Inferior parietal cortex (tissue), 1 donor: ENCODE measurements at regions not wholly inside any gene's neighbourhood (a gene's known extent, or its start where the extent isn't known, plus 50 kb on each side); places are given as distances from the start of the nearest gene placed in this dataset.

ENCODE experiments used
- DNase-seq: peaks from one replicate; pipeline ENCODE4 v3.0.0-alpha.2; 2016; ENCODE audit errors: extremely low spot score

DNA sequence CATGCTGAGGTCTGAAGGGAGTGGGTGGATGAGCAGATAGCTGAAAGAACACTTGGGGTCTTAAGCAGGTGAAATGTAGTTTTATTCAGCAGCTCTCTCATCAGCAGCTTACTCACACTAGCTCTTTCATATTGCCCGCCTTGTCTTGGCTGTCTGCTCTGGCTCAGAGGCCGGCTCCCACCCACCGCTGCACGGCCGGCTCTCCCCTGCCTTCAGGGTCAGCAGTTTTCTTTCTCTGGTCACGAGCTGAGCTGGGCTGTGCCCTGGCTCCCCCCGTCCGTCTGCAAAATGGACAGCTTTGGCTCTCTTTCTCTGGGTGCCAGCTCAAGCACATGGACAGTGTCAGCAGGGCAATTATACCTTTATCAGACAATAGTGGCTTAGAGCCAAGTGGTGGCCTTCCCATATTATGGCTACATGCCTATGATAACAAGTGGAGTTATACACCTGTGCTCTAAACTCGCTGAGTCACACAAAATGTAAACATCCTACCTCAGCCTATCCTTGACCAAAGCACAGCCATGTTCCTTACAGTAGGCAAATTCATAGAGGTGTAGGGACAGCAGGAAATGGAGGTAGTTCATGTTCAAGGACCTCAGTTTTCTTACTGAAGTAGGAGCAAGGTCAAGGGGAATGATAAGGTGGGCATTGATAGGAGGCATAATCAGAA lies 224.8 kb downstream of the SOCS6 start:
- DNase-seq = no peak

DNA sequence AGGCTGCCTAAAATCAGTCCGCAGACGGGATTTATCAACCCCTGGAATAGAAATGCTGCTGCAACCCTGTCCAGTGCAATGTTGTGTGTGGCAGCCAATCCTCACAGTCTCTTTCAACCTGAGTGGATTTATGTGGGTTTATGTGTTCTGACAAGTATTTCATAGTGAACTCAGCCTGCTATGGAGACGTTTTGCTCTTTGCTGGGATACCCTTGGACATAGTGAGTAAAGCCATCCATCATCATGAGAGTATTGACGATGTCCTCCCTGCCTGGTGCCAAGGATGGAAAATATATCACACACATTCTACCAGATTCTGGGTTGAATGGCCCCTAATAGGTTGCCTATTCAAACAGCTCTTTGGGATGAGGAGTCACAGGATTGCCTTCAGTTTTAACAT lies 219.1 kb downstream of the SOCS6 start:
- no peak for DNase-seq

GRCh38 chr18:70506511-70506910 lies 217.7 kb downstream of the SOCS6 start:
- DNase-seq = no peak

- no peak for DNase-seq
Observed at GRCh38 chr18:70503060-70503459, 214.2 kb downstream of the SOCS6 start.

GRCh38 chr18:70501358-70501757 lies 212.5 kb downstream of the SOCS6 start:
- no peak for DNase-seq

- no peak for DNase-seq
Observed at GRCh38 chr18:70500748-70501147, 211.9 kb downstream of the SOCS6 start.

- no peak for DNase-seq
Observed at GRCh38 chr18:70499218-70499691, 210.4 kb downstream of the SOCS6 start.

DNA sequence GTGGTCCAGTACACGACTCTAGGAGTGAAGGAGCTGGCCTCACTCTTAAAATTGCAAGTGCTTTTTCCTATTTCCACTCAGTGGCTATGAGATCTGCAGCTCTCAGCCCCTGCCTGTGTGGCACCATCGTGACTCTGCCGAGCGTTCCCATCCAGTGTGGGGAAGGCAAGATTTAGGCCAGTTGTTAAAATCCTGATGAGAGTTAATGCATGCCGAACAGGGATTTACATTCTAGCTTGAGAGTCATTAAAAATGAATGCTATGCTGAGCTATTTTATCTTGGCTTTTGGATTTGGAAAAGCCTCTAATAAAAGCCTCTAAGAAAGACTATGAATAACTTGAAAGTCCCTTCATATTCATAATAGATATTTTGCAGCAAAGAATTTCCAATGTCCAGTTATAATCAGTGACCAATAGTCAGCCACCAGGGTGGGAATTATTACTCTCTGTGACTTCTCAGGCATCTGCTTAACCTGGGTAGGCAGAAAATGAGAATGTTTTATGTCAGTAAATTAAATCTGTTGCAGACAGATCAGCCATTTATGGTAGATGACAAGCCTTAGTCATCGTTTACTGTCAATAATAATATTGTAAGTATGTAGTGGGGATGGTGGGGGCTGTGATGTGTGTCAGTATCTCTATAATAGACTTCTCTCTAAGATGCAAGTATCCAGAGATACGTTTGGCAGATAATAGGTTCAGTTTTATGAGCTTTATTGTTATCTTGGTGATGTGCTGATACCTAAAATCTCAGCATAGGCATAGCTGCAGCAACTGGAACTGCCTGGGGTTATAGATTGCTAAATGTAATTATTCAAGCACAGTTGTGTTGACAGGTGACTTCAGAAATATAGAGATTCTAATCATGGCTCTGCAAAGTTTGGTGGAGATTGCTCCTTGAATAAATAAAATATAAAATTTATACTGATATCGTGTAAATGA lies 207.8 kb downstream of the SOCS6 start:
- no peak for DNase-seq

- DNase-seq = no peak
Observed at GRCh38 chr18:70494524-70494923, 205.7 kb downstream of the SOCS6 start.

DNA sequence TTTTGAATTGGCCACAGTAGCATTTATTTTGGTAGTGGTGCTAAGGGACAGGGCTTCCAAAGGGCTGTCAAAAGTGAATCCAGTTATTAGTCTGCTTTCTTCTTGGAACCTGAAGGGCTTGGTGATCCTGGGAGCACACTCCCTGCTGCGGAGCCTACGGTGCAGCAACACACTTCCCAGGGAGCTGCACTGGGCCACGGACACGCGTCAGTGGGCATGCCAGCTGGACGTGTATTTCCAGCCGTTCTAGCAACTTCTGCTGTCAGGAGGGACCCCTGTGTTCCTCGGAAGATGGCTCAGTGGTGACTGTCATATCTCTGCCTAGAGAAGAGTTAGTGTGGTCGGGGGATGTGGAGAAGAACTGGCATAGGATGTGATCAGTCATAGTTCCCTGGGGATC lies 204.6 kb downstream of the SOCS6 start:
- DNase-seq = no peak

GRCh38 chr18:70491734-70492348 lies 203.0 kb downstream of the SOCS6 start:
- DNase-seq = peak; percentile 86

DNA sequence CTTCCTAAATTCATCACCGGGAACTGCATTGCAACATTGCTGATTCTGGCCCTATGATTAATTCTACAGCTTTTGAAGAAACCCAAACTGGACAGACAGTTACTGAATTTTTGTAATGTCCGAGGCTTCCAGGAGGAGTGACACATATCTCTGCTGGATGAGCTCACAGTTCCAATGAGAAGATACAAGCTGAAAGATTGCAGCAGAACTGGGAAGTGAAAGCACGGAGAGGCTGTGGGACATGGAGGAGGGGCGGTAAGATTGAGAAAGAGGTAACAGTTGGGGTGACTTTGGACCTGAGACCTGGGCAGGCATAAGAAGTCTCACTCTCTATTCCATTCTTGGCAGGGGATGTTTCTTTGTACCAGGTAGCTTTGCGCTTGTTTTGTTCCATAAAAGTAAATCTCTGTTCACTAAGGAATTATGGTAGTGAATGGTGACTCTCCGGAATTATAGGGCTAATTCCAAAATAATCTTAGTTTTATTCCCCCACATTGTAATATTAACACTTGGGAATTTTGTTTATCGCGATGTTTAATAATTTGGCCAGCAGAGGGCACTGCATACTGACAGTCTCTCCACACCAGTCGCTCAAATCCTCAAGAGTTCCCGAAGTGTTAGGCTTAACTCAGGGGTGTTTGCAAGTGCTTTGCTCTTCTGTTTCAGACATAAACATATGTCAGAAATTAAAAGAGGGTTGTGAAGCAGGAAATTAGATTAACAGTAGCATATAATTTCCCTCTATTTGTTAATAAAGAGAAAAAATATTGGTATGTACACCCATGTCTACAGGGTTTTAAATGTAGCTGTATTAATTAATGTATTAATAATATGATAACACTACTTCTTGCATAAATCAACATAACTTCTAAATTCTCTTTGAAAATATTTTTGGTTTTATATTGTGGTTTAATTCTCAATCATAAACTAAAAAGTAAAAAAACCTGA lies 201.4 kb downstream of the SOCS6 start:
- peak; percentile 88 for DNase-seq

GRCh38 chr18:70489571-70489970 lies 200.7 kb downstream of the SOCS6 start:
- no peak for DNase-seq

GRCh38 chr18:70469916-70470315 lies 181.1 kb downstream of the SOCS6 start:
- peak; percentile 58 for DNase-seq

DNA sequence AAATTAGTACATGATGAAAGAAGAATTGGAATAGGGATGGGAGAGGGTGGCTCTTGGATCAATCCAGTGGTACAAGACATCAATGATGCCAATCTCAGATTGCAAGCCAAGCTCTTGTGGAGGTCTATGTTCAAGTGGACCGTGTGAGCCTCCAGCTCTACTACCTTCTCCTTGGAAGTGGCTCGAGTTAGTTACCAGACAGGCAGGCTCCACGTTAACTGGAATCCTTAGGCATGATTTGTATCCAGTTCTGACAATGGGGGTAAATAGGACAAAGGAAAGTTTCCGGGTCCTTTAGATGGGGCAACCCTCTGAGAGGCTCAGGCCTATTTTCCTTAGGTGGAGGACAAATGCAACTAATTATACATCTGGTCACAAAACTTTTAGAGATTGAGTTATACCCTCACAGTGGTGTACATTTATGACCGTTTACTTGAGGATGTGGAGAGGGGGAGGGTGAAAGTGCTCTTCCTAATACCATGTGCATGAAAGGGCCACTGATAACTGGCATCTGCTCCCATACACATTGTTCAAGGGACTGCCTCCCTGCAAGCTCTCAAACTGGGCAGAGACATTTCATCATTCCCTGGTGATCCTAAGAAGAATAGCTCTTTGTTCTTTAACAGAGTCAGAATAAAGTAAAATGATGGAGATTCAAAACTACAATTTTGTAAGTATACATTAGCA lies 180.2 kb downstream of the SOCS6 start:
- DNase-seq = peak; percentile 69

GRCh38 chr18:70464343-70465114 lies 175.7 kb downstream of the SOCS6 start:
- DNase-seq = peak; percentile 83

- DNase-seq = no peak
Observed at GRCh38 chr18:70463085-70463484, 174.2 kb downstream of the SOCS6 start.

DNA sequence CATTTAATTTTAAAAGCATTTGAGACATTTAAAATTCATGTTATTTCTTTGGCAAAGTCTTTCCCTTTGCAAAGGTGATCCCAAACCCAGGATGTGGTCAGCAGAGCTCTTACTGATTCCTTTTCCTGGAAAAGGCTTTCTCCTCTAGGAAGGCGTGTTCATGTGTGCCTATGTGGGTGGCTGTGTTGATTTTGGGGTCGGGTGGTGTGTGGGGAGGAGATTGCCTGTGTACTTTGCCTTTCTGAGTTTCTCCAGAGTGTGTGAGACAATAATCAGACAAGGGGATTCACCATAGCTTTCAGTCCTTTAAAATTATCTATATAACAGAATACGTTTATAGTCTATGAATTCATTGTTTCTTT lies 173.2 kb downstream of the SOCS6 start:
- no peak for DNase-seq

- DNase-seq = no peak
Observed at GRCh38 chr18:70461323-70462077, 172.7 kb downstream of the SOCS6 start.
